ENCODE measurements at regions not wholly inside any gene's neighbourhood (a gene's known extent, or its start where the extent isn't known, plus 50 kb on each side); places are given as distances from the start of the nearest gene placed in this dataset.
A peak's percentile ranks its signal among the peaks of the same experiment; 100 is the strongest.

DNA sequence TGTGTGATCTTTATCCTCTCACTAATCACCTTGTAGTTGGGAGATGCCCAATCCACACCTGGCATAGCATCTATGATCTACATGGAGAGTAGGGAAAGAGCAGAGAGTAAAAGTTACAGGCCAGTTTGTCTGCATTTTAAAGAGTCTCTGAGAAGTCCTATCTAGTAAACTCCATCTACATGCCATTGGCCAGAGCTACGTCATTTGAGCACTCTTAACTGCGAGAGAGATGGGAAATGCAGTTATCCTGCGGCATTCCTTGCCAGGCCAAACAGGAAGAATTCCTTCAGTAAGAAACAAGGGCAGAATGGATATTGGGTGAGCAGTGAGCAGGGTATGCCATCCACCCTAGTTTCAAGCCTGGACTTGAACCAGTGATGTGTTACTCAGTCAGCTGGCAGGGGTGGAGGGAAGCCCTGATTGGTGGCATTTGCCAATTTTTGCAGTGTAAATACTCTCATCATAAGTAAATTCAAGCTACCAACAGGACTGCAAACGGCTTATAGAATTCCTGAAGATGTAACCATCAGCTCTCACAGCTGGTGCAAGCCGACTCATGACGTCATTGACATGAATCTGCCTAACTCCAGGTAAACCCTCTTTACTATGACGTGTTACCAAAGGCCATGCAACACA, 156.8 kb upstream of the MSX2 start:
- no peak for DNase-seq (ENCODE audit: low spot score)
- TF ChIP-seq, protein P1, sequence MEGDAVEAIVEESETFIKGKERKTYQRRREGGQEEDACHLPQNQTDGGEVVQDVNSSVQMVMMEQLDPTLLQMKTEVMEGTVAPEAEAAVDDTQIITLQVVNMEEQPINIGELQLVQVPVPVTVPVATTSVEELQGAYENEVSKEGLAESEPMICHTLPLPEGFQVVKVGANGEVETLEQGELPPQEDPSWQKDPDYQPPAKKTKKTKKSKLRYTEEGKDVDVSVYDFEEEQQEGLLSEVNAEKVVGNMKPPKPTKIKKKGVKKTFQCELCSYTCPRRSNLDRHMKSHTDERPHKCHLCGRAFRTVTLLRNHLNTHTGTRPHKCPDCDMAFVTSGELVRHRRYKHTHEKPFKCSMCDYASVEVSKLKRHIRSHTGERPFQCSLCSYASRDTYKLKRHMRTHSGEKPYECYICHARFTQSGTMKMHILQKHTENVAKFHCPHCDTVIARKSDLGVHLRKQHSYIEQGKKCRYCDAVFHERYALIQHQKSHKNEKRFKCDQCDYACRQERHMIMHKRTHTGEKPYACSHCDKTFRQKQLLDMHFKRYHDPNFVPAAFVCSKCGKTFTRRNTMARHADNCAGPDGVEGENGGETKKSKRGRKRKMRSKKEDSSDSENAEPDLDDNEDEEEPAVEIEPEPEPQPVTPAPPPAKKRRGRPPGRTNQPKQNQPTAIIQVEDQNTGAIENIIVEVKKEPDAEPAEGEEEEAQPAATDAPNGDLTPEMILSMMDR (IDR thresholded peaks at IDR 0.05): no peak
- ATAC-seq (ENCODE audit: low FRiP score): no peak

DNA sequence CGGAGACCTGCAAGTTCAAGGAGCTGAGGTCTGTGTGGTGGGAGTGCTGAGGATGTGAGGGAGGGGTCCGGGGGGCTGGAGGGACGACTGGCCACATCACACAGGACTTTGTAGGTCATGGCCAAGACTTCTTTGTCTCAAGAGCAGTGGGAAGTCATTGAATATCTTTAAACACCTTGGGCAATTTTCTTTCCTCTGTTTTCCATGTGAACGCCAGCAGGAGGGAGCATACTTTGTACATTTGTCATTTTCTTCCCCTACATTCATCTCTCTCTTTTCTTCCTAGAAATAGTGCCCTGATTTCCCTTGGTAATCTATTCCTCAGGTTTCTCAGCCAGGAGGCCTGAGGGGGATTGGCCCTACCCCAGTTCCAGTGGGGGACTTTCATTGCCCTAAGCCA, 153.7 kb upstream of the MSX2 start:
- DNase-seq (ENCODE audit: low spot score) (no peak), ATAC-seq (ENCODE audit: low FRiP score) (no peak)
- TF ChIP-seq, protein P1 (IDR thresholded peaks at IDR 0.05): no peak

DNA sequence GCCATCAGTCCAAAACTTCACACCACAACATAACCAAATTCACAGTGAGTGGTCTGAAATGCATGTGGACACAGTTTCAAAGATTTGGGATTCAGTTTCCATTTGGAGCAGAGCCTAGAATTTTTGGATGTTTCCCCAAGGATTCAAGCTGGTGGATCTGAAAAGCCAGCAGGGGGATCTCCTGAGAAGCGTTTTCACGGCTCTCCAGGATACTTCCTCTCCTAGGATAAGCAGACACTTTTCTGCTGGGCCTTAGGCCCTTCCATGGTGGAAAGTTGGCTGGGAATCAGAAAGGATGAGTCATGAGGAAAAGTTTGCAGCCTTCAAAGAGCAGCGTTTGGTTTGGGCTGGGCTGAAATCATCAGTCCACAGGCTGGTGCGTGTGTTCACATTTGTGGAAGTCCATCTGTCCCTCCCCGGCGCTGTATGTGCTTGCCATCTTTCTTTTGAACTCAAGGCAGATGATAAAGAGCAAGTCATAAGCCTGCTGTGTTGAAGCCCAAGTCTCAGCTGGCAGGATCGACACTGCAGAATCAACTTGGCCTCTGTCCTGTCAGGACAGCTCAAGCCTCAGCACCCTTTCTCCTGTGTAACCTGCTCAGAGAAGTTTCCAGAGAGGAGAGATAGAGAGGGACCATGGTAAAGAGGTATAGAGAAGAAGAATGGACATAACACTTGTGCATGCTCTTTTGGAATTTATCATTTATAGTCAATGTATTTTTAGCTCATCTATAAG, 152.6 kb upstream of the MSX2 start:
- DNase-seq (ENCODE audit: low spot score): no peak

DNA sequence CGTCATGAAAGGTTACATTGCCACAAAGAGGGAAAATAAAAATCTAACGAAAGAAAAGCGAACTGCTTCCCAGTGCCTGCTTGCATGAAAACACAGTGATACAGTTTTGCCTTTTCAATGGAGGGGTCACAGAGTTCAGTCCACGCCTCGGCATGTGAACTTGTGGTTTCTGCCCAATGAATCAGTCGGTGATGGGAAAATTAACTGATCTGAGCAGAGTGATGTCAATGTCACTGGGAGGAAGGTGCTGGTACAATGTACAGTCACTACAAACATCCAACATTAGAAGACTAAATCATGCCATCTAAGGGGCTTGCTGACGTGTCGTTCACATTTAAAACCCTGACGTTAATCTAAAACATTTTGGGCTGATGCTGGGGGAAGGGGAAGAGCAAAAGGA, 151.8 kb upstream of the MSX2 start:
- DNase-seq (ENCODE audit: low spot score) (no peak), ATAC-seq (ENCODE audit: low FRiP score) (no peak)
- TF ChIP-seq, protein P1 (IDR thresholded peaks at IDR 0.05): no peak

More for the DNA sequence above, 152.6 kb upstream of the MSX2 start:
- TF ChIP-seq, protein P1 (IDR thresholded peaks at IDR 0.05): no peak
- ATAC-seq (ENCODE audit: low FRiP score): peak; percentile 94

DNA sequence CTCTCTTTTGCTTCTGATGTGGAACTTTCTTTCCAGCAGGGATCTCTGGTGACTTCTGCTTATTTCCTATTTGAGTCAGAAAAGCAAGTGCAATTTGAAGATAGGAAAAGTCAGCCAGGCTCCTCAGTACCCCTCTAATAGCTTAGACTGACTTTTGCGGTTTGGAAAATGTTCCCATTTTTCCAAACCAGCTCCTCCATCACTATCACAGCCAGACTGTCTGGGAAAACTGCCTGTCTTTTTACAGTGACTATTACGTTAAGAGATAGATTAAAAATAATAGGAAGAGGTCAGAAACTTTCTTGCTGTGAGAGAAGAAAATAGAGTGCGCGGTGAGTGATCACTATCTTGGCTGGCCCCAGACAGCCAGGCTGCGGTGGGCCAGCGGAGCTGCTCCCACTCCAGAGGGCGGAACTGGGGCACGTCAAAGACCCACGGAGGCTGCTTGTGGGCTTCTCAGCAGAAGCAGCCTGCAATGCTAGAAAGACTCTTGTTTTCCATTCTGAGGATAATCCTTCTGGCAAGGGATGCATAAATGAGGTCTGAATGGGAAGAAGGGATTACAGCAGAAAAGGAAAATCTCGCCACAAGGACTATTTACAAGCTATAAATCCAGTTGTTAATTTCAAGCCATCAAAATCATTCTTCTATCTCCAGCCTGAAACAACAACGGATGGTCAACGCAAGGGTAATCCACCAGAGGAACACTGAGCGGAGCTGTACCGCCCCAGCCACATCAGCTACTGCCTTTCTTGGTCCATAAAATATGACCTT, 151.0 kb upstream of the MSX2 start:
- no peak for DNase-seq (ENCODE audit: low spot score)
- ATAC-seq (ENCODE audit: low FRiP score): no peak
- TF ChIP-seq, protein P1 (IDR thresholded peaks at IDR 0.05): no peak

DNA sequence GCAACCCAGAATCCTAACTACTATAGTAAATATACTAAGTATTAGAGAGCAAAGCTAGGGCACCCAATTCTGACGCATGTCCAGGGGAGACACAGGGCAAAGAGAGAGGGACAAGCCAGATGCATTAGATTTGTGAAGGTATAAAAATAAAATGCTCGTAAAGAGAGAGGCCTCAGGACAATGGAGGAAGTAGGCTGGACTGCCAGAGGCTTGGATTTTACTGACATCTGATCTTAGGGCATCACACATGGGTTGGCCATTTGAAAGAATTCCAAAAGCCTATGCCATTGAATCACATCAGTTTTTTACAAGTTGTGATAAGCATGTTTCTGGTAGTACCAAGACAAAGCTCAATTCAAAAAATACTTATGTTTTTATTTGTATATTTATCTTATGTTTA, 149.3 kb upstream of the MSX2 start:
- DNase-seq (ENCODE audit: low spot score) (no peak), ATAC-seq (ENCODE audit: low FRiP score) (no peak)
- TF ChIP-seq, protein P1 (IDR thresholded peaks at IDR 0.05): no peak
